Activated naive CD8-positive, alpha-beta T cell treated with anti-CD3 and anti-CD28 coated beads, Interleukin-2, amount 50 U/mL, for 16 hours (primary cell): ENCODE measurements at regions not wholly inside any gene's neighbourhood (a gene's known extent, or its start where the extent isn't known, plus 50 kb on each side); places are given as distances from the start of the nearest gene placed in this dataset.
"Not testable (repeated sequence)": the region's sequence is repeated elsewhere in the genome, so short reads cannot be mapped to it uniquely, and the experiment has no call there.

Source experiments
- DNase-seq: peaks from one replicate; pipeline ENCODE4 v3.0.0-alpha.2; 2020; ENCODE audit warnings: low read depth, low spot score

DNA sequence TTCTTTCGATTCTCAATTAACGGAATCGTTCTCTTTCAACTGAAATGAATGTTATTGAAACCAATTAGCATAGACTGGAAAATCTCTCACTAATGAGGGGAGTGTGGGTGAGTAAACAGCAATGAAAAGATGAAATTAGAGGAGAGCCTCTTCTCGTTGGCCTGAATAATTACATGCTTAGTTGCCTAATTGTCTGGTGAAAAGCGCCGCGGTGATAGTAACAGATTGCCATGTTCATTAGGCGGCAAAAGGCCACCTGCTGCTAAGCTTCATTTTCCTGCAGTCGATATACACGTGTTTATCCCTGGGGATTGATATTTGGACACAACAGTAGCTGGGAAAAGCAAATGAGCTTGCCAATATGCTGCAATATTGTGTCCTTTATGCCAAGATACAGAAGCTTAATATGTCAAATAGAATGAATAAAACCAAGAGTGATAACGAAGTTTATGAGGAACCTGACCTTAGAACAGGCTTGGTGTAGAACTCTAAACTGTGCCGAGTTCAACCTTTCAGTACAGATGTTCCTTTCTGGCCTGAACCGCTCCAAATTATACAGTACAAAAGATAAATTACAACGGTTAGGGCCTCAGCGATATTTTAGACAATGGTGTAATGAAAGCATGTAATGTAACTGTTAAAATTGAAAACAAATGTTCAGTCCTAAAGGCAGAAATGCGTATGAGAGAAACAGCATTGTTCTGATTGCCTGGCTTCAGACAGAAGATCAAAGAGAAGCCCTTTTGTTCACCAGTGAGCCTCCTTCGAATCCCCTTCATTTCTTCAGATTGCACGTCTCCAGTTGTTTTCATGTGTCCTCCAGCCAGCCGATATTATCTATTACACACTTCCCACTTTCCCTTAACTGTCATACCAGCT is 185.2 kb downstream of the SHOX2 start:
- DNase-seq = no peak

GRCh38 chr3:157919319-157919887 is 186.8 kb downstream of the SHOX2 start:
- no peak for DNase-seq

- no peak for DNase-seq
These were observed 187.8 kb downstream of the SHOX2 start for GRCh38 chr3:157918402-157918801.

DNA sequence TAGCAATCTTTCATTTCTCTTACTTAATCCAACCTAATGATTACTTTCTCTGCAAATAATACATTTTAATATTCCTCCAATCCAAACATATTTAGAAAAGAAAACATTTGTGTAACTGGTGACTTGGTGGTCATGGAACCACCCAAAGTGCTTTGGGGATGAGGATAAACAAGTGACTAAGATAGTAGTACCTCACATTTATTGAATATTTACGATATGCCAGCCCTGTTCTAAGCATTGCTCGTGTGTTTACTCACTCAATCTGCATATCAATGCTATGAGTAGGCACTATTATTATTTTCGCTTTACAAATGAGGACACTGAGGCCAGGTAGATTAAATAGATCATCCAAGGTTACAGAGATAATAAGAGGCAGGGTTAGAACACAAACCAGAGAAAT is 189.5 kb downstream of the SHOX2 start:
- no peak for DNase-seq

GRCh38 chr3:157914882-157915281 is 191.3 kb downstream of the SHOX2 start:
- DNase-seq = no peak

- no peak for DNase-seq
These were observed 192.5 kb downstream of the SHOX2 start for GRCh38 chr3:157913741-157914150.

DNA sequence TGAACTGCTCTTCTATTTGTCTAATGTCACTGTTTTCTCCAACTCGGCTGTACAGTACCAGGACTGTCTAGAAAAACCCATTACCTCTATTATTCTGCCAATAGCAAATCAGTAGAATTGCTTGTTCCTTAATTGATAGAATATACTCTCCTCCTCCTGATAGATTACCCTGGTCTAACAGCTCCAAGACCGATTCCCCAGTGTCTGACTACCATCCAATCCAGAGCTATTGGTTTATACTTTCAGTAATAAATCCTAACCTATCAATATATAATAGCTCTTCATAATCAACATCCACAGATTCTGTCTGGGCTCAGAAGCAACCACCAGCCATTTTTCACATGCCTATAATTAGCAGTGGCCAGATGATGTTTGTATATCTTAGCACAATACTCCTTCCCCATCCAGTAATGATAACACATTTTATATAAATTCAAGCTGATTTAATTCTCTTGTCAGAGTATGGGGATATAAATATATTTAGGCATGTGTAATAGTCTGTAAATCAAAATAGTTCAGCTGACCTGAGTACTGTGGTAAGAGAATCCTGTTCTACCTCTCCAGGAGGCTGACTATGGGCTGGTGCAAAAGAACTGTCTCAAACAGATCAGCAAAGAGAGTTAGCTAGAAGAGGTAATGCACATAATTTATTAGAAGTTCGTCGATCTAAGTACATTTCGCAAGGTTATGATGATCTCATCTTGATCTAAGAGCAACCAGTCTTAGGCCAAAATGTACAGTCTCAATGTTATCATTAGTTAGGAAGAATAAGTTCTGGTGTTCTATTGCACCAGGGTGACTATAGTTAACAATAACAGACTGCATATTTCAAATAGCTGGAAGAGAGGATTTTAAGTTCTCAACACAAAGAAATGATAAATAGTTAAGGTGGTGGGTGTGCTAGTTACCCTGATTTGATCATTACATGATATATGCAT is 193.4 kb downstream of the SHOX2 start:
- DNase-seq = no peak

DNA sequence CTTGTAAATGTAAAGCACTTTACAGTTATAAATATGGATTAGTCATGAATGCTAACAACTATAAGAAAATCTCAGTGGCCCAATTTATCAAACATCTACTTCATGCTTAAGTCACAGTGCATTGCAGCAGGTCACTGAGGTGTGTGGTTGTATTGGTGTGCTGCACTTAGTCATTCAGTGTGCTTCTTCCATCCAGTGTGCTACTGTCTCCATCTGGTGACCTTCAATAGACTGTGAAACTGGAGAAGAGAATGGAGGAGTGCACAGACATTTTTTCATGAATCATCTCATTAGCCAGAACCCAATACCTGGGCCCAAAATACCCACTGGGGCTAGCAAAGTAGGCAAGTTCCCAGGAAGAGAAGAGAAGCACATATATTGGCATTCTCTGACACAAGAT is 199.6 kb downstream of the SHOX2 start:
- no peak for DNase-seq

- no peak for DNase-seq
These were observed 200.3 kb downstream of the SHOX2 start for GRCh38 chr3:157905885-157906284.

GRCh38 chr3:157902680-157903079 is 203.5 kb downstream of the SHOX2 start:
- not testable (repeated sequence) for DNase-seq

DNA sequence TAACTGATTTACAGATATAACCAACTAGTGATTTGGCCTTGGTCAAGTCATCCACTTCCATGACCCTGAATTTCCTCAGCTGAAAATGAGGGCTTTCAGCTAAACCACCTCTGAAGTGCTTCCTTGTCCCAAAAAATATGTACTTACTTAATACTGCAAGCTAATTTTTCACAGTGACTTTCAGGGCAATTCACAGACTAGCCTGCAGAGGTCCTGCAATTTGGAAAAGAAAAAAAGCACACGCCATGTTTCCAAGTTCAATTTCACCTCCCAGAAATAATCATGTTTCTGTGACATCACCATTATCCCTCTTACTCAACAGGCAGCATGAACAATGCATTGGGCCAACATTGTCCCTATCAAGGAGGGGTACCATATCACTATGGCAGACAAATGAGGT is 218.2 kb downstream of the SHOX2 start:
- no peak for DNase-seq

DNA sequence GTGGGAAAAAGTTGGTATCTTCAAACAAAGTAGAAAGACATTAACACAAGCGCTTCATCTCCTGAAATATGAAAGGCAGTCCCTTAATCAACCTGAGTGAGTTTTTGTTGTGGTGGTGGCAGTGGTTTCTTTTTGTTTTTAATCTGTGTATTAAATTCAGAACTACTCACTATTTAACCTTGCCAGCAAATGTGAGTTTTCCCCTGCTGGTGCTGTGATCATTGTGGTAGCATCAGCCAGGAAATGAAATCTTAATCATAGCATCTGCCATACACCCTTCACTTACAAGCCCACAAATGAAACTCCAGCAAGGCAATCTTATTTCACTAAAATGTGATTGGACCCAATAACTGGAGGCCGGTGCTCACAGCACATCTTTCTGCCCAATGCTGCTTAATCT is 229.7 kb downstream of the SHOX2 start:
- no peak for DNase-seq

- DNase-seq = no peak
These were observed 233.3 kb downstream of the SHOX2 start for GRCh38 chr3:157872902-157873301.

GRCh38 chr3:157871838-157872460 is 234.3 kb downstream of the SHOX2 start:
- DNase-seq = no peak

DNA sequence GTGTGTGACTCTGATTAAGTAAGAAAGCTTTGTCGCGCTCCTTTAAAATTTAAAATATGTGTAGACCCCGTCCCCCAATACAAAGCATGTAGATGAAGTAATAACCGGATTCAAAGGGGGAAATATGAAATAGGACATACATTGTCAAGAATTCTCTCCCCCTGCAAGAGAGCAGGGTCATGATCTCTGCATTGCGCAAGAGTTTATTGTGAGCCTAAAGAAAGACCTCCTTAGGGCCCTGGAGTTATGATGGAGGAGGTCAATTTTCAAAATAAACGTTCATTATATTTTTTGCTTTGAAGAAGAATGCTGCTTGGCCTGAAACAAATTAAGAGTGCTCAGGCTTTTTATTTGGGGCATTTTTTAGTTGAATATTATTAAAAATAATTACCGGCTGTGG is 235.0 kb downstream of the SHOX2 start:
- DNase-seq = no peak

DNA sequence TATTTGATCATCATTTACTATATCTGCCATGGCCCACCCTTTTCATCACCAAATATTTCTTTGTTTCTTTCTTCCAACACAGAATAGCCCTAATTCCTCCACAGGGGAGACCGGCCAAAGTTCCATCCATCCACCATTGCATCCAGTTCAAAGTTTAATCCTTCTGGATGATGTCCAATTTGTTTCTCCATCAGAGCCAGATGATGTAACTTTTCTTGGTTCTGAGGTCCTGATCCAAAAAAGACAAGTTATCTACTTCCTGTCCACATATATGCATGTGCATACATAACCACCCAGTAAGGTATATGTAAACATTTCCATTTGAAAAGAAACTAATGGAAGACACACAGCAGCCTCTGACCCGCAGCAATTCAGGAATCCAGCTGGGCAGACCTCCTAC is 237.3 kb downstream of the SHOX2 start:
- no peak for DNase-seq

DNA sequence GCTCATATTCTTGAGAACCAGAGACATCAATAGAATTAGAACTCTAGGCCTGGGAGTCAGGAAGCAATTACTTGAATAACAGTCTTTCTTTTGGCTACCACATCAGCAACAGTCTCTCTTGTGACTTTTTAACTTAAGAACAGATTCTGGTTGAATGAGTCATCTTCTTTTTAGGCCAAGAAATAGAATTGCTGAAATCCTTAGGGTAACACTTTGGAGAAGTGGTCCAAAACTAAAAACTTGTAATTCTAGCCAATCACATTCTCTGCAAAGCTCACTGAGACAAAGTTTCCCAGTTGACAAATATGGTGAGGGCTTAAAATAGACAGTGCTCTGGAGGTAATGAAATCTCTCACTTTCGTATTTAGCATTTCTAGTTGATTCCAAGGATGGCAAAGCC is 238.0 kb downstream of the SHOX2 start:
- no peak for DNase-seq

DNA sequence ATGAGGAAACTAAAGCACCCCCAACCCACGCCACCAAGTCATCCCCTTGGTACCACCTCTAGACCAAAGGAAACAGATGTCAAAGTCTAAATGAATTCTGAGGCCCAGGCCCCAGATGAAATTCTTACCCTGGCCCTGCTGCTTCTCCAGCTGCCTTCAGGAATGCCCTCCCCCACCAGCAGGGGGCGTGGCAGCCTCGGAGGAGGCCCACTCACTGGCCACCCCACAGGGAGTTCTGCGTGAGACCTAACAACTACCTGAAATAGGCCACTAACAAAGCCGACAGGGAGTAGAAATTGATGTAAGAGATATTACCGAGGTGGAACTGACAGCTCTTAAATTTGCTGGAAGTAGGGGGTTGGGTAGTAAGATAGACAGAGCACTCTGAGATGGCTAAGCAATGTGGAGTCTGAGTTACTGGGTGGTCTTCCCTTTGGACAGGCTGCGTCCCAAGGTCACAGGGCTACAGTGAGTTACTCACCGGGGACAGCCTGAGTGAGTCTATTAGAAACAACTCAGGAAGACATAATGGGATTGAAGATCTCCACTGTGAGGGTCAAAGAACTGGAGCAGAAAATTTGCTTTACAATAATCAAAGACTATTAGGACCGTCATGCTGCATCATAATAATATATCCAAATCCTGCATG is 240.7 kb downstream of the SHOX2 start:
- no peak for DNase-seq

DNA sequence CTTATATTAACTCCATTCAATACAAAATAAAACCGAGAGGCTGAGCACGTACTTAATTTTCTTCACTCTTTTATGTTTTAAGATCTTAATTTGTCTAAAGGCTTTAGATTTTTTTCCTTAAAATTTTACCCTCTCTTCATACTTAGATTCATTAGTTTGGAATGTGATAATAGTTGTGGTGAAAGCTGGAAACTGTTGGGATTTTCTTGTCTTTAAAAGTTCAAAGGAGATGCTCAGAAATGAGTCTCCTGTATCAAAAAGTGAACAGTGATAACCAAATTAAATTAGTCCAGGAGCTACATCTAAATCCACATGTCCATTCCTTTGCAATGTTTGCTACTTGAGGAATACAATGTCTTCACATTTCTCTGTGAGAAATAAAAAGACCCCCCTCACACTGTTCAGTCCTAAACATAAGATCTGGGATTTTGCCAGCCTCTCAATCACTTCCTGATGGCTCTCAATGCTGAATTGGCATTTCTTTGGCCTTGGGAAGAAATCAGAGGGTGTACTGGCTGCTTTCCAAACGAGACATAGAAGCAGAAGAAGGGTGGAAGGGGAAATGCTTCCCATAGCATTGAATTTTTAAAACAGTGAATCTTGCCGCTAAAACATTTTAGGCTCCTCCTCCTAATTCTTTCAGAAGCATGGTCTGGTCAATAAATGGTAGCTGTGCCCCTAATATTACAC is 245.0 kb downstream of the SHOX2 start:
- DNase-seq = no peak

DNA sequence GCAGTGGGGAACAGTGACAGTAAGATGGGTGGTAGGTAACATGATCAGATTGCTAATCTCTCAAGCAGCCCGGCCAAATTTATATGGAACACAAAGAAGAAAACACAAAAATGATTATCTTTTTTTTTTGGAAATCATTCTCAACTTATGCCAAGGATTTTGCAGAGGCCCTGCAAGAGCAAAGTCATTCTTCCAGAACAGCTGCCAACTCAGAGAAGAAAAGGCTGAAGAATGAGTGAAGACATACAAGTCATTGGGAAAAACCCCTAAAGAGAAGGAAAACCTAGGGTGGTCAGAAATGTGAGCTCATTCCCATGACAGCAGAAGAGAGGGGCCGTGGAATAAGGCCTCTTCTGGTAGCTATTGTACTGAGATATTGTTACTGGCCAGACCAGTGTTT is 246.7 kb downstream of the SHOX2 start:
- no peak for DNase-seq

DNA sequence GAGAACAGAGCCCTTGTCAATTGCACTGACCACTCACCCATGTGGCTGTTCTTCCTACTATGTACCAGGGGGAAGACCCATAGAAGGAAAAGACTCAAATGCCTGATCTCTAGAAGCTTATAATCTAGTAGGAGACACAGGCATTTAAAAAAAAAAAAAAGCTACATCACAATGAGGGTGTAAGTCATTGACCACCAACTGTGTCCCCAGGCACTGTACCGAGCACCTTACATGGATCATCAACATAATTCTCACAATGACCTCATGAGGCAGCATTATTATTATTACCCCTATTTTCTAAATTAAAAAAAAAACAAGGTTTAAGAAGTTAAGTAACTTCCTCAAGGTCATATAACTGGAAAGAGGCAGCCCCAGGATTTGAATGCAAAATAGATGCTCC is 247.4 kb downstream of the SHOX2 start:
- no peak for DNase-seq
